Heart left ventricle (tissue), 13 donors: ENCODE measurements at regions not wholly inside any gene's neighbourhood (a gene's known extent, or its start where the extent isn't known, plus 50 kb on each side); places are given as distances from the start of the nearest gene placed in this dataset.

Experiments
- POLR2A ChIP-seq, 2 donors: fragments of 450-650 bp; IDR thresholded peaks; one replicate each; pipeline ENCODE4 v1.6.1; 2017; ENCODE audit warnings: antibody characterized with exemption in 2 of 2, mild to moderate bottlenecking in 2 of 2, moderate library complexity in 2 of 2
- TF ChIP-seq, protein P1 (sequence below), 12 donors: fragments of 200-600 bp; sonication (generic) in 4 of 12; IDR thresholded peaks; one replicate each; pipeline versions ENCODE4 v1.5.0 to v1.8.0; 2018 to 2022; ENCODE audit warnings: antibody characterized with exemption in 12 of 12, mild to moderate bottlenecking in 5 of 12
- donor health status: ischemic (EF 13 %, LVEDD 7.1; RV severe dilation, severe dysfunction).
- donor health status: DM: no; HTN: yes; CAD: no.
- donor health status: DM: no; HTN: no; CAD: no.
- donor health status: ischemic (EF 25% LVEDD 6.9; RV normal size, moderate dysfunction).
- donor health status: ischemic (EF 25% LVEDD 5.7; RV mildly dilated, moderate dysfunction).
- donor health status: ischemic (EF 35%, LVEDD 5.7; RV mildly dilated, moderate dysfunction).
- donor health status: nonischemic (EF 11% LVEDD 7.7; RV severe dilation, severe dysfunction).
- donor health status: DM: yes; HTN: yes; CAD: no.
- donor health status: PGD.
- donor health status: ischemic (EF 29% LVEDD 5.4; RV normal size, mild dysfunction).
- donor health status: nonischemic (EF 23%, LVEDD 6.1; RV moderate dilation, normal function).

DNA sequence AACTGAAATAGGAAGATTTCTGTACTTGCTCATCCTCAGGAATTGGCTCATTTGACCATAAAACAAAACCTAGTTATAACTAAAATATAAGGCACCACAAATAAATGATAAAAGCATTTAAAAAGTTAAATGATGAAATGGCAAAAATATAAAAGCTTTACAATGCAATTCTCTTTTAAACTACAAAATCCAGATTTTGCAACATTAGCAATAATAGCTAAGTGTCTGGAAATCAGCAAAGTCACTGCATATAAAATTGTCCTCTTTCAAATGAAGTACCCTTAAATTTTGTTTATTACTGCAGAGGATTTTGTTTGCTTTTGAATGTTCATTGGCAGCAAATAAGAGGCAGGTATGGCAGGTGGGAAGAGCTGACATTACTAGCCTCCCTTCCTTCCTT, 270.4 kb upstream of the RSPO3 start:
- TF ChIP-seq, protein P1, sequence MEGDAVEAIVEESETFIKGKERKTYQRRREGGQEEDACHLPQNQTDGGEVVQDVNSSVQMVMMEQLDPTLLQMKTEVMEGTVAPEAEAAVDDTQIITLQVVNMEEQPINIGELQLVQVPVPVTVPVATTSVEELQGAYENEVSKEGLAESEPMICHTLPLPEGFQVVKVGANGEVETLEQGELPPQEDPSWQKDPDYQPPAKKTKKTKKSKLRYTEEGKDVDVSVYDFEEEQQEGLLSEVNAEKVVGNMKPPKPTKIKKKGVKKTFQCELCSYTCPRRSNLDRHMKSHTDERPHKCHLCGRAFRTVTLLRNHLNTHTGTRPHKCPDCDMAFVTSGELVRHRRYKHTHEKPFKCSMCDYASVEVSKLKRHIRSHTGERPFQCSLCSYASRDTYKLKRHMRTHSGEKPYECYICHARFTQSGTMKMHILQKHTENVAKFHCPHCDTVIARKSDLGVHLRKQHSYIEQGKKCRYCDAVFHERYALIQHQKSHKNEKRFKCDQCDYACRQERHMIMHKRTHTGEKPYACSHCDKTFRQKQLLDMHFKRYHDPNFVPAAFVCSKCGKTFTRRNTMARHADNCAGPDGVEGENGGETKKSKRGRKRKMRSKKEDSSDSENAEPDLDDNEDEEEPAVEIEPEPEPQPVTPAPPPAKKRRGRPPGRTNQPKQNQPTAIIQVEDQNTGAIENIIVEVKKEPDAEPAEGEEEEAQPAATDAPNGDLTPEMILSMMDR (IDR thresholded peaks at IDR 0.05) = no peak
- no peak for TF ChIP-seq POLR2A (IDR thresholded peaks at IDR 0.05)
